CD4-positive, alpha-beta T cell (primary cell): ENCODE measurements at regions not wholly inside any gene's neighbourhood (a gene's known extent, or its start where the extent isn't known, plus 50 kb on each side); places are given as distances from the start of the nearest gene placed in this dataset.
"Not testable (repeated sequence)": the region's sequence is repeated elsewhere in the genome, so short reads cannot be mapped to it uniquely, and the experiment has no call there.

ENCODE experiments used
- ATAC-seq: fragments of 200-7000 bp; cut with Tn5 transposase; one replicate; pipeline ENCODE4 v1.10.0; 2022; ENCODE audit warnings: mild to moderate bottlenecking; ENCODE audit not compliant: poor library complexity
- CTCF ChIA-PET: fragments of 350-600 bp; sonication (Branson Sonifier 250); formaldehyde crosslinking; loops from one replicate; lab custom pipeline; 2021; ENCODE audit warnings: antibody characterized with exemption, inconsistent platforms; lab: Charles Lee
- POLR2A ChIA-PET: fragments of 350-600 bp; sonication (Branson Sonifier 250); formaldehyde crosslinking; loops from one replicate; lab custom pipeline; 2021; ENCODE audit warnings: antibody characterized with exemption, inconsistent platforms; lab: Charles Lee
- DNase-seq, 14 experiments: peaks; one replicate each; pipeline ENCODE4 v3.0.0-alpha.2; 2013 to 2020; ENCODE audit warnings: mixed read lengths in 2 of 14
- H3K27ac ChIP-seq, 2 donors: one replicate each; pipeline versions ENCODE4 v1.5.1 to v1.7.0; 2013; ENCODE audit warnings: low read length in 2 of 2, low read depth in 1 of 2, mild to moderate bottlenecking in 1 of 2
- H3K27me3 ChIP-seq, 2 experiments: 1 replicate in 1 of 2; 2 replicates in 1 of 2; pipeline versions ENCODE4 v1.6.1 to v1.7.0; 2013; ENCODE audit warnings: low read length in 2 of 2, control low read depth in 1 of 2, mild to moderate bottlenecking in 1 of 2, moderate library complexity in 1 of 2; ENCODE audit not compliant: insufficient read depth in 2 of 2, control insufficient read depth in 1 of 2
- H3K36me3 ChIP-seq: one replicate; pipeline ENCODE4 v1.6.1; 2013; ENCODE audit warnings: low read length, control low read depth; ENCODE audit not compliant: insufficient read depth
- H3K4me1 ChIP-seq: one replicate; pipeline ENCODE4 v1.6.1; 2013; ENCODE audit warnings: low read length, control low read depth; ENCODE audit not compliant: insufficient read depth
- H3K4me3 ChIP-seq: one replicate; pipeline ENCODE4 v1.5.1; 2013; ENCODE audit warnings: mild to moderate bottlenecking, low read length, moderate library complexity
- H3K9me3 ChIP-seq, 2 experiments: 1 replicate in 1 of 2; 2 replicates in 1 of 2; pipeline versions ENCODE4 v1.6.1 to v1.7.0; 2013; ENCODE audit warnings: low read length in 2 of 2, mild to moderate bottlenecking in 2 of 2, control low read depth in 1 of 2, moderate library complexity in 1 of 2; ENCODE audit not compliant: control insufficient read depth in 1 of 2, insufficient read depth in 1 of 2
- H3K27ac Mint-ChIP-seq: one replicate; pipeline ENCODE4 v1.8.0; 2020; ENCODE audit warnings: mixed read lengths
- H3K27me3 Mint-ChIP-seq: one replicate; pipeline ENCODE4 v1.8.0; 2021; ENCODE audit warnings: mixed read lengths
- H3K36me3 Mint-ChIP-seq: one replicate; pipeline ENCODE4 v1.8.0; 2021; ENCODE audit warnings: low read depth, mixed read lengths
- H3K4me1 Mint-ChIP-seq: one replicate; pipeline ENCODE4 v1.8.0; 2021; ENCODE audit warnings: low read depth, mixed read lengths
- H3K4me3 Mint-ChIP-seq: one replicate; pipeline ENCODE4 v1.8.0; 2020; ENCODE audit warnings: mild to moderate bottlenecking, mixed read lengths
- H3K9me3 Mint-ChIP-seq: one replicate; pipeline ENCODE4 v1.8.0; 2020; ENCODE audit warnings: mixed read lengths
- intact Hi-C, 2 experiments: fragments of 100-400 bp; cut with DNase I in 1 of 2; cut with micrococcal nuclease in 1 of 2; formaldehyde crosslinking; loops; one replicate each; pipeline versions ENCODE4 v1.15.1 to v1.9.0; 2023 to 2025; cut with DNase I, micrococcal nuclease

- H3K27me3 Mint-ChIP-seq, H3K9me3 ChIP-seq, H3K4me1 ChIP-seq, CTCF ChIA-PET, H3K4me3 ChIP-seq, H3K27ac ChIP-seq, H3K27me3 ChIP-seq, H3K4me1 Mint-ChIP-seq, ATAC-seq, H3K27ac Mint-ChIP-seq, DNase-seq, H3K9me3 Mint-ChIP-seq, POLR2A ChIA-PET, H3K36me3 Mint-ChIP-seq, H3K4me3 Mint-ChIP-seq, H3K36me3 ChIP-seq, intact Hi-C loops: not testable (repeated sequence)
Measured at GRCh38 chr7:65647153-65647964, 225.5 kb upstream of the VKORC1L1 start.

- H3K27me3 Mint-ChIP-seq, H3K27ac ChIP-seq, CTCF ChIA-PET, H3K27me3 ChIP-seq, H3K36me3 ChIP-seq, H3K4me3 ChIP-seq, DNase-seq, intact Hi-C loops, POLR2A ChIA-PET, H3K36me3 Mint-ChIP-seq, H3K27ac Mint-ChIP-seq, H3K9me3 Mint-ChIP-seq, H3K4me3 Mint-ChIP-seq, H3K9me3 ChIP-seq, ATAC-seq, H3K4me1 Mint-ChIP-seq, H3K4me1 ChIP-seq: not testable (repeated sequence)
Measured at GRCh38 chr7:65651174-65651573, 221.7 kb upstream of the VKORC1L1 start.

- CTCF ChIA-PET, H3K9me3 Mint-ChIP-seq, POLR2A ChIA-PET, H3K4me3 ChIP-seq, H3K27ac ChIP-seq, H3K4me1 Mint-ChIP-seq, H3K27me3 Mint-ChIP-seq, H3K36me3 ChIP-seq, DNase-seq, H3K27me3 ChIP-seq, H3K27ac Mint-ChIP-seq, H3K4me3 Mint-ChIP-seq, H3K9me3 ChIP-seq, H3K36me3 Mint-ChIP-seq, intact Hi-C loops, H3K4me1 ChIP-seq, ATAC-seq: not testable (repeated sequence)
Measured at GRCh38 chr7:65651826-65652592, 220.9 kb upstream of the VKORC1L1 start.

GRCh38 chr7:65652669-65653068 is 220.2 kb upstream of the VKORC1L1 start:
- H3K4me1 Mint-ChIP-seq, H3K27ac ChIP-seq, H3K4me3 ChIP-seq, H3K27ac Mint-ChIP-seq, H3K36me3 ChIP-seq, intact Hi-C loops, H3K4me1 ChIP-seq, H3K27me3 Mint-ChIP-seq, ATAC-seq, H3K9me3 Mint-ChIP-seq, H3K27me3 ChIP-seq, DNase-seq, POLR2A ChIA-PET, H3K4me3 Mint-ChIP-seq, H3K36me3 Mint-ChIP-seq, H3K9me3 ChIP-seq, CTCF ChIA-PET: not testable (repeated sequence)

GRCh38 chr7:65656494-65657188 is 216.2 kb upstream of the VKORC1L1 start:
- H3K27me3 ChIP-seq, CTCF ChIA-PET, H3K4me3 ChIP-seq, H3K9me3 Mint-ChIP-seq, H3K27ac Mint-ChIP-seq, H3K27ac ChIP-seq, H3K36me3 ChIP-seq, H3K9me3 ChIP-seq, POLR2A ChIA-PET, intact Hi-C loops, H3K4me1 Mint-ChIP-seq, H3K27me3 Mint-ChIP-seq, H3K36me3 Mint-ChIP-seq, DNase-seq, ATAC-seq, H3K4me1 ChIP-seq, H3K4me3 Mint-ChIP-seq: not testable (repeated sequence)

- intact Hi-C loops: not testable (repeated sequence)
Measured at GRCh38 chr7:65683362-65683761, 189.5 kb upstream of the VKORC1L1 start.

More at GRCh38 chr7:65683362-65683761, 189.5 kb upstream of the VKORC1L1 start:
- H3K27me3 Mint-ChIP-seq, H3K27ac Mint-ChIP-seq, H3K27ac ChIP-seq, H3K36me3 Mint-ChIP-seq, H3K9me3 ChIP-seq, H3K9me3 Mint-ChIP-seq, H3K4me3 ChIP-seq, H3K36me3 ChIP-seq, CTCF ChIA-PET, H3K4me1 ChIP-seq, ATAC-seq, DNase-seq, POLR2A ChIA-PET, H3K4me3 Mint-ChIP-seq, H3K4me1 Mint-ChIP-seq, H3K27me3 ChIP-seq: not testable (repeated sequence)
